A549 (cell line): ENCODE measurements at regions not wholly inside any gene's neighbourhood (a gene's known extent, or its start where the extent isn't known, plus 50 kb on each side); places are given as distances from the start of the nearest gene placed in this dataset.

Source experiments
- ATAC-seq, 2 experiments: fragments of 200-7000 bp in 1 of 2; fragments of >200 bp in 1 of 2; cut with Nextera tagmentation in 1 of 2; cut with Tn5 transposase in 1 of 2; 3 replicates each; pipeline versions ENCODE4 v1.8.0 to v1.9.1; 2018 to 2020; ENCODE audit warnings: mild to moderate bottlenecking in 1 of 2, moderate library complexity in 1 of 2
- CTCF ChIA-PET: fragments of 300-600 bp; sonication (Branson Sonifier 250); formaldehyde crosslinking; extraction: SDS; loops from one replicate; lab custom pipeline; 2021; ENCODE audit warnings: antibody characterized with exemption, inconsistent platforms; lab: Yijun Ruan, JAX
- POLR2A ChIA-PET: fragments of 350-600 bp; formaldehyde crosslinking; extraction: SDS; loops from one replicate; lab custom pipeline; 2021; ENCODE audit warnings: antibody characterized with exemption, inconsistent platforms; lab: Yijun Ruan, JAX
- DNase-seq, 2 experiments: peaks; one replicate each; pipeline versions ENCODE4 v3.0.0 to v3.0.0-alpha.2; 2011 to 2016; ENCODE audit warnings: low read depth in 1 of 2, low spot score in 1 of 2
- FAIRE-seq: peaks from 2 replicates; lab custom pipeline; 2011; peaks lifted over from hg19 to GRCh38; lab: Jason Lieb, UNC
- H3K27ac ChIP-seq, 2 experiments: fragments of >200 bp; sonication (Bioruptor Twin); formaldehyde crosslinking; 3 replicates each; pipeline ENCODE4 v1.5.1; 2016 to 2017
- H3K4me1 ChIP-seq: fragments of >200 bp; sonication (Bioruptor Twin); formaldehyde crosslinking; 3 replicates; pipeline ENCODE4 v1.6.1; 2016
- H3K4me2 ChIP-seq: fragments of >200 bp; sonication (Bioruptor Twin); formaldehyde crosslinking; 3 replicates; pipeline ENCODE4 v1.6.1; 2016
- H3K4me3 ChIP-seq: fragments of >200 bp; sonication (Bioruptor Twin); formaldehyde crosslinking; 3 replicates; pipeline ENCODE4 v1.5.1; 2016
- H3K9me3 ChIP-seq: fragments of >200 bp; sonication (Bioruptor Twin); formaldehyde crosslinking; 3 replicates; pipeline ENCODE4 v1.6.1; 2016
- ATOH8 ChIP-seq: fragments of 250-450 bp; sonication (Bioruptor Pico); IDR thresholded peaks from 2 replicates; pipeline ENCODE4 v1.5.0; 2020; ENCODE audit warnings: low read depth, mild to moderate bottlenecking, moderate library complexity
- BHLHE40 ChIP-seq: IDR thresholded peaks from 2 replicates; pipeline ENCODE4 v1.6.1; 2012; ENCODE audit warnings: low read depth, low read length, inconsistent platforms
- CBX2 ChIP-seq: fragments of 200-600 bp; sonication (generic); IDR thresholded peaks from 2 replicates; pipeline ENCODE4 v1.6.1; 2016; ENCODE audit warnings: low read depth, mild to moderate bottlenecking, borderline replicate concordance
- CEBPB ChIP-seq, 2 experiments: fragments of >200 bp in 1 of 2; sonication (Bioruptor Twin) in 1 of 2; formaldehyde crosslinking in 1 of 2; IDR thresholded peaks; 2 replicates each; pipeline ENCODE4 v1.6.1; 2012 to 2016
- E2F6 ChIP-seq: IDR thresholded peaks from 2 replicates; pipeline ENCODE4 v1.6.1; 2012; ENCODE audit warnings: low read depth, borderline replicate concordance
- ELK1 ChIP-seq: fragments of 150-350 bp; IDR thresholded peaks from 2 replicates; pipeline ENCODE4 v1.6.1; 2014; ENCODE audit warnings: low read depth, mild to moderate bottlenecking, low read length
- EP300 ChIP-seq, 2 experiments: fragments of >200 bp; sonication (Bioruptor Twin); formaldehyde crosslinking; IDR thresholded peaks; 2 replicates in 1 of 2; 3 replicates in 1 of 2; pipeline ENCODE4 v1.6.1; 2016 to 2017
- ESRRA ChIP-seq: fragments of 150-350 bp; IDR thresholded peaks from 2 replicates; pipeline ENCODE4 v1.6.1; 2014; ENCODE audit warnings: mild to moderate bottlenecking, low read length, borderline replicate concordance
- HDAC2 ChIP-seq: fragments of 200-600 bp; sonication (generic); IDR thresholded peaks from 2 replicates; pipeline ENCODE4 v1.6.1; 2016
- HEYL ChIP-seq: fragments of 250-450 bp; sonication (Bioruptor Pico); IDR thresholded peaks from 2 replicates; pipeline ENCODE4 v1.8.0; 2021; ENCODE audit warnings: mild to moderate bottlenecking, moderate library complexity
- HOXA7 ChIP-seq: fragments of 250-450 bp; sonication (Bioruptor Pico); IDR thresholded peaks from 2 replicates; pipeline ENCODE4 v1.5.0; 2020; ENCODE audit warnings: mild to moderate bottlenecking, moderate library complexity
- KDM1A ChIP-seq: fragments of 200-600 bp; sonication (generic); IDR thresholded peaks from 2 replicates; pipeline ENCODE4 v1.6.1; 2016; ENCODE audit warnings: low read depth, mild to moderate bottlenecking
- MAZ ChIP-seq: fragments of 150-350 bp; IDR thresholded peaks from 2 replicates; pipeline ENCODE4 v1.6.1; 2014; ENCODE audit warnings: antibody characterized with exemption, low read depth, low read length, borderline replicate concordance
- NFE2L2 ChIP-seq: fragments of 150-350 bp; conservative IDR thresholded peaks from 2 replicates; pipeline ENCODE4 v1.6.1; 2014; ENCODE audit warnings: low read length
- PHF8 ChIP-seq: fragments of 200-600 bp; sonication (generic); IDR thresholded peaks from 2 replicates; pipeline ENCODE4 v1.6.1; 2016; ENCODE audit warnings: low read depth, mild to moderate bottlenecking, antibody characterized with exemption, moderate library complexity, borderline replicate concordance
- POLR2A ChIP-seq: IDR thresholded peaks from 2 replicates; pipeline ENCODE4 v1.6.1; 2012; ENCODE audit warnings: mild to moderate bottlenecking, low read length
- RAD21 ChIP-seq, 2 experiments: fragments of >200 bp in 1 of 2; sonication (Bioruptor Twin) in 1 of 2; formaldehyde crosslinking in 1 of 2; IDR thresholded peaks in 1 of 2; conservative IDR thresholded peaks in 1 of 2; 2 replicates in 1 of 2; 3 replicates in 1 of 2; pipeline ENCODE4 v1.6.1; 2012 to 2018; ENCODE audit warnings: inconsistent platforms in 1 of 2
- RFX5 ChIP-seq: fragments of 450-650 bp; IDR thresholded peaks from 2 replicates; pipeline ENCODE4 v1.7.1; 2014; ENCODE audit warnings: antibody characterized with exemption, mild to moderate bottlenecking, moderate library complexity
- TP53 ChIP-seq: fragments of 250-450 bp; sonication (Bioruptor Pico); IDR thresholded peaks from 2 replicates; pipeline ENCODE4 v1.5.0; 2021; ENCODE audit warnings: mild to moderate bottlenecking, moderate library complexity
- ZC3H11A ChIP-seq: fragments of 450-650 bp; IDR thresholded peaks from 2 replicates; pipeline ENCODE4 v1.6.1; 2014; ENCODE audit warnings: antibody characterized with exemption, mild to moderate bottlenecking
- ZFP36 ChIP-seq: fragments of 450-650 bp; IDR thresholded peaks from 2 replicates; pipeline ENCODE4 v1.6.1; 2014; ENCODE audit warnings: borderline replicate concordance; ENCODE audit not compliant: partially characterized antibody
- ZSCAN20 ChIP-seq: fragments of 250-450 bp; sonication (Bioruptor Pico); IDR thresholded peaks from 2 replicates; pipeline ENCODE4 v1.8.0; 2022; ENCODE audit warnings: mild to moderate bottlenecking, moderate library complexity
- WGBS: methylation state at CpG from one replicate; pipeline ENCODE4 v1.1.6; 2017; ENCODE audit errors: missing lambda C conversion rate; 5-methylcytosine and 5-hydroxymethylcytosine counted together

GRCh38 chr11:29200791-29201562, 815.9 kb downstream of the KCNA4 start:
- FAIRE-seq (no peak), DNase-seq (no peak), ATAC-seq (no peak)
- POLR2A ChIA-PET: no interaction called here
- Histone ChIP-seq H3K4me2 (no peak overlapping the region), H3K9me3 (no peaks in the 10 kb centered on the region), H3K4me3 (no peak overlapping the region), H3K4me1 (no peaks in the 10 kb centered on the region), H3K27ac (no peak overlapping the region)
- 70% methylated on average over 11 of the region's 11 CpGs for WGBS
- CTCF ChIA-PET: no interaction called here
- TF ChIP-seq ELK1 (no peak), MAZ (no peak), BHLHE40 (no peak), POLR2A (no peak), ZC3H11A (no peak), PHF8 (no peak), CEBPB (IDR thresholded peaks at IDR 0.05) (no peak), E2F6 (no peak)

- Histone ChIP-seq H3K4me2 (no peak overlapping the region), H3K27ac (no peak overlapping the region), H3K4me3 (no peak overlapping the region), H3K9me3 (no peaks in the 10 kb centered on the region), H3K4me1 (peaks cover 6% of the 10 kb centered on the region; the same call in 2 of the 3 replicates)
- ChIA-PET POLR2A (no interaction called here), CTCF (interaction anchor here (1.0 kb wide), 1 partner anchor 8 kb away, joined by 3 read pairs; no protein-coding TSS in a partner anchor)
- FAIRE-seq (peak; percentile 49), ATAC-seq (no peak), DNase-seq (no peak)
- TF ChIP-seq RFX5 (no peak), TP53 (no peak), POLR2A (no peak), MAZ (no peak), HOXA7 (no peak), ESRRA (no peak), HEYL (CRISPR knock-in tag) (no peak)
These were observed 826.5 kb downstream of the KCNA4 start for GRCh38 chr11:29190313-29190712.

- Histone ChIP-seq H3K4me3 (no peak overlapping the region), H3K4me2 (no peak overlapping the region), H3K27ac (no peak overlapping the region), H3K4me1 (peaks cover 10% of the 10 kb centered on the region; the same call in 2 of the 3 replicates), H3K9me3 (0 out of 3 replicates have a peak, but pooled peaks cover 4% of the 10 kb centered on the region)
- ChIA-PET CTCF (interaction anchor here (2.9 kb wide), 1 partner anchor 142 kb away, joined by 9 read pairs; no protein-coding TSS in a partner anchor), POLR2A (no interaction called here)
- WGBS: 97% methylated on average over 1 of the region's 1 CpG
- FAIRE-seq (no peak), ATAC-seq (no peak), DNase-seq (no peak)
- TF ChIP-seq EP300 (IDR thresholded peaks at IDR 0.05) (no peak), KDM1A (no peak), POLR2A (no peak), CEBPB (IDR thresholded peaks at IDR 0.05) (no peak), TP53 (no peak), ZFP36 (no peak), NFE2L2 (no peak), ZSCAN20 (no peak), HOXA7 (no peak), PHF8 (no peak), MAZ (no peak), ATOH8 (CRISPR knock-in tag) (no peak), BHLHE40 (no peak), CBX2 (no peak), HDAC2 (no peak), RAD21 (conservative IDR thresholded peaks at IDR 0.05 in 1 of 2, IDR thresholded peaks at IDR 0.05 in 1 of 2) (no peak)
These were observed 829.6 kb downstream of the KCNA4 start for GRCh38 chr11:29187215-29187614.
